ENCODE measurements at regions not wholly inside any gene's neighbourhood (a gene's known extent, or its start where the extent isn't known, plus 50 kb on each side); places are given as distances from the start of the nearest gene placed in this dataset.
A peak's percentile ranks its signal among the peaks of the same experiment; 100 is the strongest.
"Not testable (repeated sequence)": the region's sequence is repeated elsewhere in the genome, so short reads cannot be mapped to it uniquely, and the experiment has no call there.

DNA sequence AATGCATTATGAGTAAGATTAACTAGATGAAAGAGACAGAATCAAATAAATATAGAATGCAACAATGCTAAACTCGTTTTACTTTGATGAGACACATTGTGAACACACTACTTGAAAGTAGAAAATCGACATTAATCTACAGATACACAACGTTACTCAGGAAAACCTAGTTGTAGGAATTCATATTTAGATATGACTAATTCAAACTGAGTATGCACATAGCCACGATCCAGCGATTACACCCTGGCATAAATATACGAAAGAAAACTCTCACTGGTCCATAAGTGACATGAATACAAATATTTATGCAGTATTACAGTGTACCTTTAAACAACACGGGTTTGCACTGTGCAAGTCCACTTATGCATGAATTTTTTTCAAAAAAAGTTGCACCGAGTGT lies 485.6 kb downstream of the TMX3 start:
- DNase-seq (ENCODE audit: low spot score), result no peak

GRCh38 chr18:68221111-68221724 lies 493.7 kb downstream of the TMX3 start:
- no peak for DNase-seq (ENCODE audit: low spot score)

- no peak for DNase-seq (ENCODE audit: low spot score)
These were observed 494.4 kb downstream of the TMX3 start for GRCh38 chr18:68220458-68220857.

DNA sequence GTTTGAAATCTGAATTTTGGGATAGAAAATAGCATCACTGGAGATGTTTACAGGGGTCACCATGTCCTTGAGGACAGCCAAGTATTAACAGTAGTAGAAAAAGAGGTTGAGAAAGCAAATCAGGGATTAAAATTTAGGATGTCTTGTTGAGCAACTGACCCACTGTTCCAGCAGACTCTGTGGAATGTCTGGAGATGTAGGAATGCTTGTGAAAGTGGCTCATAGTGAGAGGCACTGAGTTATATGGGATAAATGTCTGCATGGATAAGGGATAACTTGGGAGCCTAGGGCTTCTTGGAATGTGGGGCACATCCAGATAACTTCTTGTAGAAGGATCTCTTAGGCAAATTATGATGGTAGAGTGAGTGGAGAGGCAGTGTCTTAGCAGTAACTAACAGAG lies 495.0 kb downstream of the TMX3 start:
- peak; percentile 3 for DNase-seq (ENCODE audit: low spot score)

DNA sequence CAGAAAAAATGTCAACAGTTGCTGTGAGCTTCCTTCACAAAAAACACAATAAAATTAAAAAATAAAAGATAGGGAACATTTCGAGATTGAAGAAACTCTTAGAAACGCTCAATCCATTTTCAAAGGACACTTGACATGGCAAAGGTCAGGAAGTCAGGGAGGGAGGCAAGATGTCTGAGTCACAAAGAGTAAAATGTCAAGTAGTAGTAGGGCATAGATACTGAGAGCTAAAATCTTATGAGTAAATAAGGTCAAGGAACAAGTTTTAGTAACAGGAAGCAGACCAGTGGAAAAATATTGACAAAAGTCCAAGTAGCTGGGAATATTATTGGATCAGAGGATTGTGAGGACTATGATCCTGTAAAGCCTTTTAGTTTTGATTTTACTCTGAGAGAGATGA lies 495.6 kb downstream of the TMX3 start:
- DNase-seq (ENCODE audit: low spot score), result no peak

- no peak for DNase-seq (ENCODE audit: low spot score)
These were observed 499.0 kb downstream of the TMX3 start for GRCh38 chr18:68215931-68216330.

- no peak for DNase-seq (ENCODE audit: low spot score)
These were observed 528.9 kb downstream of the TMX3 start for GRCh38 chr18:68186039-68186438.

- DNase-seq (ENCODE audit: low spot score), result no peak
These were observed 533.0 kb downstream of the TMX3 start for GRCh38 chr18:68181956-68182355.

DNA sequence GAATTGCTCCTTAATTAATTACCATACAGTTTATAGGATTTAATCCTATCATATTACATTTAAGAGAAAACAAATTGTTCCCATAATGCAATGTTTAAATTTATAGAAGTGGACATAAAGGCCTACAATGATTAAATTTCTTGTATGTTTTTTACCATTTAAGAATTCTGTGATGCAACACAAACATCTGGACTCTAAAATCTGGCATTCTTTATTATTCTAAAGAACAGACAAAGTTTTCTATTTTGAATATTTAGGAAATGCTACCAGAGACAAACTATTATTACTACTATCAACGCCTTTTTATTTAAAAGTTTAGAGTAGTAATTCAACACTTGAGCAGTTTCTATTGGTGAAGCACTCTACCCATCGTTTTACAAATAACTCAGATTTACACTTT lies 535.1 kb downstream of the TMX3 start:
- DNase-seq (ENCODE audit: low spot score), result no peak

GRCh38 chr18:68178921-68179320 lies 536.0 kb downstream of the TMX3 start:
- no peak for DNase-seq (ENCODE audit: low spot score)

GRCh38 chr18:68177807-68178702 lies 536.9 kb downstream of the TMX3 start:
- peak; percentile 76 for DNase-seq (ENCODE audit: low spot score)

GRCh38 chr18:68176901-68177300 lies 538.0 kb downstream of the TMX3 start:
- no peak for DNase-seq (ENCODE audit: low spot score)

- DNase-seq (ENCODE audit: low spot score), result no peak
These were observed 541.9 kb downstream of the TMX3 start for GRCh38 chr18:68172842-68173549.

DNA sequence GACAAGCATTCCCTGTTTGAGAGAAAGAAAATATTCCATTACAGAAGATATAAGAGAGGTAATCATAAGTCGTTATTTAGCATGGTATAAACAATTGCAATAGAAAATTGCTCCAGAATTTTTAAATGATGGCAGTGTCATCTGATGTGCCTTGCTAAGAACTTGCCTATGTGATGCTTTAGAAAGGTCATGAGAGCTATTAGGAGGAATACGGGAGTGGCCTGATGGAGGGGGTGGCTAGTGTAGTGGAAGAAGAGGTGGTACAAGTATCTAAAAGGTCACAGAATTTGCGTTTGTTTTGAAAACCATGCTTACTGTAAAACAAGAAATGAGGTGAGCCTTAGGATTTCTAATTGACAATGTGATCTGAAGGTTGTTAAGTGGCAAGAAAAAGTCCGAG lies 550.0 kb downstream of the TMX3 start:
- DNase-seq (ENCODE audit: low spot score), result no peak

DNA sequence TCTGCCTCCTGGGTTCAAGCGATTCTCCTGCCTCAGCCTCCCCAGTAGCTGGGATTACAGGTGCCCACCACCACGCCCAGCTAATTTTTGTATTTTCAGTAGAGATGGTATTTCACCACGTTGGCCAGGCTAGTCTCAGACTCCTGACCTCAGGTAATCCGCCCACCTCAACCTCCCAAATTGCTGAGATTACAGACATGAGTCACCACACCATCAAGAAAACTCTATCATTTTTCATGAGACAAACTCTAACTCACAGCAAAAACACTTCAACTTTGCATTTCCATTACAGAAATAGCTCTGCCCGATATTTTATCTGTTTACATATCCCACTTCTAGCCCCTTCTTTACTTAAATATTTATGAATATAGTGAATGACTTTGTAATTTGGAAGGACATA lies 561.1 kb downstream of the TMX3 start:
- not testable (repeated sequence) for DNase-seq (ENCODE audit: low spot score)

DNA sequence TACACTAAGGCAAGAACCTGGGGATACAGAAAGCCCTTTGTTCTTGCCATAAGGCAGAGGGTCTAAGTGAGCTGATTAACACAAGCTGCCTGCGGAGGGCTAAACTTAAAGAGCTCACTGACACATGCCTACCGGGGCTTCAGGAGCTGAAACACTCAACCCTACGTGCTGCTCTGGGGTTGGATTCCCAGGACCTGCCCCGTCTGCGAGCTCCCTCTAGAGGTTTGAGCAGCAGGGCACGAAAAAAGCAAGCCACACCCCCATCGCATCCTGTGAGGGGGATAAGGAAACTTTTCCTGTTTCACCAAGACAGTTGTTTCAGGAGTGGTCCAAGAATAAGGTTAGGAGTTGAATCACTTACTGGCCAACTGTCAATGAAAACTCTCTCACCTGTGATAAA lies 562.1 kb downstream of the TMX3 start:
- no peak for DNase-seq (ENCODE audit: low spot score)

GRCh38 chr18:68150961-68151360 lies 563.9 kb downstream of the TMX3 start:
- DNase-seq (ENCODE audit: low spot score), result no peak

DNA sequence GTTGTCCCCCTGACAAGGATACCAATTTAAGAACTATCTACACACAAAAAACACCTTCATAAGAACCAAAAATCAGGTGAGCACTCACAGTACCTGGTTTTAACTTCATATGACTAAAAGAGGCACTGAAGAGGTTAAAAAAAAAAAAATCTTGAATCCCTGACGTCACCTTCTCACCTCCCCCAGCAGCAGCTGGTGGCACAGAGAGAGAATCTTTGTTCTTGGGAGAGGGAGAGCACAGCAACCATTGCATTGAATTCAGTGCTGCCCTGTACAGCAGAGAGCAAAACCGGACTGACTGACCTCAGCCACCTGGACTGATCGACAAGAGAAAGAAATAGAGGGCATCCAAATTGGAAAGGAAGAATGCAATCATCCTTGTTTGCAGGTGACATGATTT lies 566.0 kb downstream of the TMX3 start:
- DNase-seq (ENCODE audit: low spot score), result no peak

- no peak for DNase-seq (ENCODE audit: low spot score)
These were observed 567.2 kb downstream of the TMX3 start for GRCh38 chr18:68147728-68148127.

- no peak for DNase-seq (ENCODE audit: low spot score)
These were observed 593.1 kb downstream of the TMX3 start for GRCh38 chr18:68121826-68122225.

DNA sequence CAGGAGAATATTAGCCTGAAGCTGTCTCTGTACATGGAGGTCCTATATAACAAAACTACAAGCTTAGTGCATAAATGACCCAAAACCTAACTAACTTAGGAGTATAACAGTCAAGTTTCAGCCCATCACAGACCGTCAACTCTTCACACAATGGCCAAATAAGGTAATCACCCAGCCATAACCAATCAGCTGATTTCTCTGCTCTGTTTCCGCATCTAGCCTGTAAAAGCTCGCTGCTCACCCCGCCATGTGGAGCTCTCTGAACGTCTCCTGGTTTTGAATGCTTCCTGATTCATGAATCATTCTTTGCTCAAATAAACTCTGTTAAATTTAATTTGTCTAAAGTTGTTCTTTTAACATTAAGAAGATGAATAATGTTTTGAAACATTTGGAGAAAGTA lies 593.6 kb downstream of the TMX3 start:
- no peak for DNase-seq (ENCODE audit: low spot score)

DNA sequence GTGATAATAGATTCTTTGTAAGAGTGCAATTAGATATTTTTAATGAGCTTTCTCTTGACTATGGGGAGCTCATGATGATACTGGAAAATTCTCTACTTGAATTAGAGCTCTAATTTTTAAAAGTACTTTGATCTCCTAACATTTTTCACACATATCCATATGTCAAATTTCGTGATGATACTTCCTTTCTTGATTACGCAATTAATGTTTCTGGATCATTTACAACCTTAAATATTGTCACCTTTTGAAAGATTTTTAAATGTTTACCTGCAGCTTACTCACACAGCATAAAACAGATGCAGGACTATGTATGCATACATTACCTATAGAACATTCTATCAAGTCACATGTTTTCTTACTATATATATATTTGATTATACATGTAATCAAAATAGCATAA lies 598.5 kb upstream of the DSEL start:
- DNase-seq (ENCODE audit: low spot score), result no peak

DNA sequence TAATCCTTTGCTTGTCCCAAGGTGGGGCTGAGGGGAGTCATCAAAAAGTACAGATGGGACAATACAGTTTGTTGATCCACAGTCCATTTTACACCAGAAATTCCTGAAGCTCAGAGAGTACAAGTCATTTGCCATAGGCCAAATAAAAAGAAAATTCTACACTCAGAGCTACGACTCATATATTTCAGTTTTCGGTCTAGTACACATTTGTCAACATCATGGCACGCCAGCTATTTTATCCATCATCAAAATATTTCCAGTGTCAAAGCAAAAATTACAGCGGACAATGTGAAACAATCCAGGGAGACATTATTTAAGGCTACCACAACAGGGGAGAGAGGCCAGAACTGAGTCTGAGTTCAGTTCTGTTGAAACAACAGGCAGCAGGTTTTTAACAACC lies 587.5 kb upstream of the DSEL start:
- DNase-seq (ENCODE audit: low spot score), result no peak

Data from AG08396 (cell line).